GM23338 (cell line): ENCODE measurements at regions not wholly inside any gene's neighbourhood (a gene's known extent, or its start where the extent isn't known, plus 50 kb on each side); places are given as distances from the start of the nearest gene placed in this dataset.

Experiments
- CREB1 ChIP-seq: fragments of 250-450 bp; sonication (Bioruptor Pico); IDR thresholded peaks from 2 replicates; pipeline ENCODE4 v1.5.0; 2020; ENCODE audit warnings: low read depth, mild to moderate bottlenecking, moderate library complexity
- CTCF ChIP-seq, 2 experiments: fragments of 200-600 bp in 1 of 2; sonication (generic) in 1 of 2; conservative IDR thresholded peaks; 2 replicates each; pipeline versions ENCODE4 v1.5.1 to v1.6.1; 2016 to 2017; ENCODE audit warnings: antibody characterized with exemption in 2 of 2, low read depth in 2 of 2, mild to moderate bottlenecking in 2 of 2, moderate library complexity in 1 of 2
- EZH2 ChIP-seq: fragments of 200-600 bp; sonication (generic); IDR thresholded peaks from one replicate; pipeline ENCODE4 v1.8.0; 2017; ENCODE audit warnings: antibody characterized with exemption, mild to moderate bottlenecking, low read depth; ENCODE audit not compliant: unreplicated experiment
- EZH2phosphoT487 ChIP-seq: fragments of 200-600 bp; sonication (generic); IDR thresholded peaks from one replicate; pipeline ENCODE4 v1.8.1; 2018; ENCODE audit warnings: antibody characterized with exemption; ENCODE audit not compliant: unreplicated experiment
- JUNB ChIP-seq: IDR thresholded peaks from one replicate; pipeline ENCODE4 v1.6.1; 2016; ENCODE audit warnings: antibody characterized with exemption; ENCODE audit not compliant: unreplicated experiment
- NANOG ChIP-seq: IDR thresholded peaks from 2 replicates; pipeline ENCODE4 v1.6.1; 2016; ENCODE audit warnings: antibody characterized with exemption, borderline replicate concordance
- POLR2AphosphoS5 ChIP-seq: IDR thresholded peaks from 2 replicates; pipeline ENCODE4 v1.6.1; 2016; ENCODE audit warnings: antibody characterized with exemption, low read depth
- REST ChIP-seq: IDR thresholded peaks from one replicate; pipeline ENCODE4 v1.6.1; 2018; ENCODE audit warnings: antibody characterized with exemption; ENCODE audit not compliant: unreplicated experiment
- STAT1 ChIP-seq: IDR thresholded peaks from one replicate; pipeline ENCODE4 v1.6.1; 2016; ENCODE audit warnings: antibody characterized with exemption; ENCODE audit not compliant: unreplicated experiment
- ZNF114 ChIP-seq: fragments of 250-450 bp; sonication (Bioruptor Pico); IDR thresholded peaks from 2 replicates; pipeline ENCODE4 v1.5.0; 2020; ENCODE audit warnings: mild to moderate bottlenecking, moderate library complexity
- ZNF331 ChIP-seq: fragments of 250-450 bp; sonication (Bioruptor Pico); IDR thresholded peaks from 2 replicates; pipeline ENCODE4 v1.5.0; 2020; ENCODE audit warnings: low read depth, mild to moderate bottlenecking, moderate library complexity
- TF ChIP-seq, protein P1 (sequence below): fragments of 250-450 bp; sonication (Bioruptor Pico); IDR thresholded peaks from 2 replicates; pipeline ENCODE4 v1.5.0; 2020; ENCODE audit warnings: mild to moderate bottlenecking, moderate library complexity
- TF ChIP-seq, protein P2 (sequence below): IDR thresholded peaks from 2 replicates; pipeline ENCODE4 v1.6.1; 2016; ENCODE audit warnings: antibody characterized with exemption

GRCh38 chr10:83713423-83713822, 425.9 kb upstream of the GHITM start:
- TF ChIP-seq CTCF (conservative IDR thresholded peaks at IDR 0.05; ENCODE audit: low read depth in 2 of 2) (no peak), JUNB (no peak), ZNF331 (CRISPR knock-in tag) (no peak), ZNF114 (no peak), POLR2AphosphoS5 (no peak), EZH2 (no peak), CREB1 (CRISPR knock-in tag) (no peak), REST (no peak), EZH2phosphoT487 (no peak), STAT1 (no peak), NANOG (no peak)
- TF ChIP-seq, protein P1, sequence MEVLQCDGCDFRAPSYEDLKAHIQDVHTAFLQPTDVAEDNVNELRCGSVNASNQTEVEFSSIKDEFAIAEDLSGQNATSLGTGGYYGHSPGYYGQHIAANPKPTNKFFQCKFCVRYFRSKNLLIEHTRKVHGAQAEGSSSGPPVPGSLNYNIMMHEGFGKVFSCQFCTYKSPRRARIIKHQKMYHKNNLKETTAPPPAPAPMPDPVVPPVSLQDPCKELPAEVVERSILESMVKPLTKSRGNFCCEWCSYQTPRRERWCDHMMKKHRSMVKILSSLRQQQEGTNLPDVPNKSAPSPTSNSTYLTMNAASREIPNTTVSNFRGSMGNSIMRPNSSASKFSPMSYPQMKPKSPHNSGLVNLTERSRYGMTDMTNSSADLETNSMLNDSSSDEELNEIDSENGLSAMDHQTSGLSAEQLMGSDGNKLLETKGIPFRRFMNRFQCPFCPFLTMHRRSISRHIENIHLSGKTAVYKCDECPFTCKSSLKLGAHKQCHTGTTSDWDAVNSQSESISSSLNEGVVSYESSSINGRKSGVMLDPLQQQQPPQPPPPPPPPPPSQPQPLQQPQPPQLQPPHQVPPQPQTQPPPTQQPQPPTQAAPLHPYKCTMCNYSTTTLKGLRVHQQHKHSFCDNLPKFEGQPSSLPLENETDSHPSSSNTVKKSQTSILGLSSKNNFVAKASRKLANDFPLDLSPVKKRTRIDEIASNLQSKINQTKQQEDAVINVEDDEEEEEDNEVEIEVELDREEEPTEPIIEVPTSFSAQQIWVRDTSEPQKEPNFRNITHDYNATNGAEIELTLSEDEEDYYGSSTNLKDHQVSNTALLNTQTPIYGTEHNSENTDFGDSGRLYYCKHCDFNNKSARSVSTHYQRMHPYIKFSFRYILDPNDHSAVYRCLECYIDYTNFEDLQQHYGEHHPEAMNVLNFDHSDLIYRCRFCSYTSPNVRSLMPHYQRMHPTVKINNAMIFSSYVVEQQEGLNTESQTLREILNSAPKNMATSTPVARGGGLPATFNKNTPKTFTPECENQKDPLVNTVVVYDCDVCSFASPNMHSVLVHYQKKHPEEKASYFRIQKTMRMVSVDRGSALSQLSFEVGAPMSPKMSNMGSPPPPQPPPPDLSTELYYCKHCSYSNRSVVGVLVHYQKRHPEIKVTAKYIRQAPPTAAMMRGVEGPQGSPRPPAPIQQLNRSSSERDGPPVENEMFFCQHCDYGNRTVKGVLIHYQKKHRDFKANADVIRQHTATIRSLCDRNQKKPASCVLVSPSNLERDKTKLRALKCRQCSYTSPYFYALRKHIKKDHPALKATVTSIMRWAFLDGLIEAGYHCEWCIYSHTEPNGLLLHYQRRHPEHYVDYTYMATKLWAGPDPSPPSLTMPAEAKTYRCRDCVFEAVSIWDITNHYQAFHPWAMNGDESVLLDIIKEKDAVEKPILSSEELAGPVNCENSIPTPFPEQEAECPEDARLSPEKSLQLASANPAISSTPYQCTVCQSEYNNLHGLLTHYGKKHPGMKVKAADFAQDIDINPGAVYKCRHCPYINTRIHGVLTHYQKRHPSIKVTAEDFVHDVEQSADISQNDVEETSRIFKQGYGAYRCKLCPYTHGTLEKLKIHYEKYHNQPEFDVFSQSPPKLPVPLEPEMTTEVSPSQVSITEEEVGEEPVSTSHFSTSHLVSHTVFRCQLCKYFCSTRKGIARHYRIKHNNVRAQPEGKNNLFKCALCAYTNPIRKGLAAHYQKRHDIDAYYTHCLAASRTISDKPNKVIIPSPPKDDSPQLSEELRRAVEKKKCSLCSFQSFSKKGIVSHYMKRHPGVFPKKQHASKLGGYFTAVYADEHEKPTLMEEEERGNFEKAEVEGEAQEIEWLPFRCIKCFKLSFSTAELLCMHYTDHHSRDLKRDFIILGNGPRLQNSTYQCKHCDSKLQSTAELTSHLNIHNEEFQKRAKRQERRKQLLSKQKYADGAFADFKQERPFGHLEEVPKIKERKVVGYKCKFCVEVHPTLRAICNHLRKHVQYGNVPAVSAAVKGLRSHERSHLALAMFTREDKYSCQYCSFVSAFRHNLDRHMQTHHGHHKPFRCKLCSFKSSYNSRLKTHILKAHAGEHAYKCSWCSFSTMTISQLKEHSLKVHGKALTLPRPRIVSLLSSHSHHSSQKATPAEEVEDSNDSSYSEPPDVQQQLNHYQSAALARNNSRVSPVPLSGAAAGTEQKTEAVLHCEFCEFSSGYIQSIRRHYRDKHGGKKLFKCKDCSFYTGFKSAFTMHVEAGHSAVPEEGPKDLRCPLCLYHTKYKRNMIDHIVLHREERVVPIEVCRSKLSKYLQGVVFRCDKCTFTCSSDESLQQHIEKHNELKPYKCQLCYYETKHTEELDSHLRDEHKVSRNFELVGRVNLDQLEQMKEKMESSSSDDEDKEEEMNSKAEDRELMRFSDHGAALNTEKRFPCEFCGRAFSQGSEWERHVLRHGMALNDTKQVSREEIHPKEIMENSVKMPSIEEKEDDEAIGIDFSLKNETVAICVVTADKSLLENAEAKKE (CRISPR knock-in tag), result no peak
- TF ChIP-seq, protein P2, sequence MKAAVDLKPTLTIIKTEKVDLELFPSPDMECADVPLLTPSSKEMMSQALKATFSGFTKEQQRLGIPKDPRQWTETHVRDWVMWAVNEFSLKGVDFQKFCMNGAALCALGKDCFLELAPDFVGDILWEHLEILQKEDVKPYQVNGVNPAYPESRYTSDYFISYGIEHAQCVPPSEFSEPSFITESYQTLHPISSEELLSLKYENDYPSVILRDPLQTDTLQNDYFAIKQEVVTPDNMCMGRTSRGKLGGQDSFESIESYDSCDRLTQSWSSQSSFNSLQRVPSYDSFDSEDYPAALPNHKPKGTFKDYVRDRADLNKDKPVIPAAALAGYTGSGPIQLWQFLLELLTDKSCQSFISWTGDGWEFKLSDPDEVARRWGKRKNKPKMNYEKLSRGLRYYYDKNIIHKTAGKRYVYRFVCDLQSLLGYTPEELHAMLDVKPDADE, result no peak
